ENCODE measurements at regions not wholly inside any gene's neighbourhood (a gene's known extent, or its start where the extent isn't known, plus 50 kb on each side); places are given as distances from the start of the nearest gene placed in this dataset.

DNA sequence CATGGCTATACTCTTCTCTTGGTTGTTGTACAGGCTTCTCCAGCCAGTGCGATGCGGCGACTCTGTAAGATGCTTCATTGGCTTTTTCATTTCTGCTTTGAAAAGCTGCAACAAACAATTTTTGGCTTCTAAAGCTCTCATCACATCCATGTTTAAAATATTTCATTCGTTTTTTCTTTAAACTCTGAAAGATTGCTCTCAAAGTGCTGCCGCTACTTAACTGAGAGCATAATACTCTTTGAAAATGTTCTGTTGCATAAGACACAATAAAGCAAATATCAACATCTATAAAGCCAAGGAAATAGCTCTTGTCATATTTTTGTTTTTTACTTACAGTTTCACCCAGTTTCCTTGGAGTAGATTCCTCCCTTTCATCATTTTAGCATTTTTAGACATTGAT, 468.3 kb downstream of the TBC1D22A start:
- no peak for DNase-seq

DNA sequence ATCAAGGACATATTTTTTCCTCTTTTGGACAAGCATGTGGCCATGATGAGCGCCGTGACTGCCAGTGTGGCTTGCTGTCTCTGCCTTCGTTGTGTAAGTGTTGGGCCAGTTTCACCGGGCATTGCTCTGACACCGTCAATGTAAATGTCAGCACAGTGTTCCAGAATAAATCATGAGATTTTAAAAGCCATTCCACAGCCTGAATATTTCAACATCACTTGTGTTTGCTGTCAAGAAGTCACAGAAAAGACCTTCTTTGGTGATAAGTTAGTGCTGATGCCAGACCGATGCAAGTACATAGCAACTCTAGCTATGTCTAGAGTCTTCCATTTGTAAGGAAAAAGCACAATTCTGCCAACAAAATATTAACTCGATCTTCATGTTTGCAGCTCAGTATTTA, 467.8 kb downstream of the TBC1D22A start:
- no peak for DNase-seq

DNA sequence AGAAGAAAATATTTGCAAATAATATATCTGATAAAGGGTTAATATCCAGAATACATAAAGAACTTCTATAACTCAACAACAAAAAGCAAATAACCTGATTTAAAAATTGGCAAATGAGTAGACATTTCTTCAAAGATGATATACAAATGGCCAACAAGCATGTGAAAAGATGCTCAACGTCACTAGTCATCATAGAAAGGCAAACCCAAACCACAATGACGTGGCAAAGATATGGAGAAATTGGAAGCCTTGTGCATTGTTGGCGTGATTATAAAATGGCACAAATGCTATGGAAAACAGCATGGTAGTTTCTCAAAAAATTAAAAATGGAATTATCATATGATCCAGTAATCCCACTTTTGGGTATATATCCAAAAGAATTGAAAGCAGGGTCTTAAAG, 466.3 kb downstream of the TBC1D22A start:
- no peak for DNase-seq

DNA sequence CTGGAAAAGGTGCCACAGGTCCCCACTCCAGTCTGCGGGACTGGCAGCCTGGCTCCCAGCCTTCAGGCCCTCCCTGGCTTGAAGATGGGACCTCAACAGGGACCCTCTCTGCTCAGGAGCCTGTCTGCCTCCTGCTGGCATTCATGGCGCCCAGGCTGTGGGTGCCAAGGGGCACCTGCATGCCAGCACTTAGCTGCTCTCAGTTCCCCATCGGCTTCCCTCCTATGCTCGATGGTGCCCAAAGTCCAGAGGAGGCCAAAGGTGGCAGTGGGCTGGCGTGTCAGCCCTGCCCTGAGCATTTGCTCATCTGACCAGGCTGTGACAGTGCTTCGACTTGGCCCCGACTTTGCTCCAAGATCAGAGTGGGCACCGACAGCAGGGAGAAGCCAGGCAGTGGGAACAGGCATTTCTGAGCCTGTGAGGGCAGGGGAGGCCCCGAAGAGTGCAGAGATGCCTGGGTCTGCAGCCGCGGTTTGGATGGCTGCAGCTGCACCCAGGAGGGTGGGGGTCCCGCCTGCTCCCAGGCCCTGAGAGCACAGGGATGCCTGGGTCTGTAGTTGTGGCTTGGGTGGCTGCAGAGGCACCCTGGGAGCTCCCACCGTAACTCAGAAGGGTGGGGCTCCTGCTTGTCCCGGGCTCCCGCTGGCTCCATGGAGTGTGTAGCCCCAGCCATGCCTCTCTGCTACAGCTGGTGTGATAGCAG, 463.6 kb downstream of the TBC1D22A start:
- DNase-seq, result no peak

DNA sequence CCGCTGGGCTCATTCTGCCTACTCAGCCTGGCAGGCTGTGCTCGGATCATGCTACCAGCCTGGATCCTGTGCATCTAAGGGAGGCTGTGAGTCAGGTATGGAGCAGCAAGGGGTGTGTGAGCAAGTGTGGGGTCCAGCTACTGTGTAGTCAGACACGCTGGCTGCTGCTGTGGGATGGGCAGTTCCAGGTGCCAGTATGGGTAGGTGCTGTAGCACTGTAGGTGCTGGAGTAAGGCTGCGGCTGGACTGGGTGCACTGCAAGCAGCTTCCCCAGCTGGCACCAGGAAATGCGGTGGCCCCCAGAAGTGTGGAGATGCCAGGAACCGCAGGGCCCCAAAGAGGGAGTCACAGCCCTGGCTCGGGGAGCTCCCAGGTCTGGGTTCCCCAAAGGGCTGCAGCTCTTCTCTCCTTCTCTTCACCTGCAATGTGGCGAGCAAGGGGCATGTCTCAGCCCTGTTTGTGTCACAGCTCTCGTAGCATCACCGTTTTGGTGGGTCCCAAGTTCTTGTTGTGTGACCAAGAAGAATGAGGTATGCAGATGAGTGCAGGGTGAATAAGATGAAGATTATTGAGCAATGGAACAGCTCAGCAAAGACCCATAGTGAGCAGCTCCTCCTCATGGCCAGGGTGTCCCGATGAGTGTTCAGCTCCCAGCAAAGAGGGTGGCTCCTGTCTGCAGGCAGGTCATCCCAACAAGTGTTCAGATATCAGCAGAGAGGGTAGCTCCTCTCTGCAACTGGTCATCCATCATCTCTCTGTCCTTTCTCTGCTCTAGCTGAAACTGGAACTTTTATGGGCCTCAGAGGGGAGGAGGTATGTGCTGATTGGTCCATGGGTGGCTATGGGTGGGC, 462.9 kb downstream of the TBC1D22A start:
- DNase-seq, result no peak
